ENCODE measurements at regions not wholly inside any gene's neighbourhood (a gene's known extent, or its start where the extent isn't known, plus 50 kb on each side); places are given as distances from the start of the nearest gene placed in this dataset.

DNA sequence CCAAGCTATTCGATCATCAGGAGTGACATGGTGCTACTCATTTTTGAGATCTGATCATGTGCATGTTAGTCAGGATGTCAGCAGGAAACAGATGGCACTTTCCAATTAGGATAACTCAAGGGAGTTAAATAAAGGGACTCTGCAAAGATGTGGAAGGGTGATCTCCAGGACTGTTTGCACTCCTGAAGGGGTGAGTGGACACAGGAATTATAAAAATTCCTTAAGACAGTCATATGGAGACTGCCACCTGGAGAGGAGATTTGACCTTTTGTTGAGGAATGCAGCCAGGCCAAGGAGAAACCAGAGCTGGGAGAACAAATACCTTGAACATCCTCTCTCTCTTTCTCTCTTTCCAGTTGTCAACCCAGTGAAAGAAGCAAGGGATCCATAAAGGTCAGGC, 189.1 kb downstream of the GABRG2 start:
- TF ChIP-seq, protein P1, sequence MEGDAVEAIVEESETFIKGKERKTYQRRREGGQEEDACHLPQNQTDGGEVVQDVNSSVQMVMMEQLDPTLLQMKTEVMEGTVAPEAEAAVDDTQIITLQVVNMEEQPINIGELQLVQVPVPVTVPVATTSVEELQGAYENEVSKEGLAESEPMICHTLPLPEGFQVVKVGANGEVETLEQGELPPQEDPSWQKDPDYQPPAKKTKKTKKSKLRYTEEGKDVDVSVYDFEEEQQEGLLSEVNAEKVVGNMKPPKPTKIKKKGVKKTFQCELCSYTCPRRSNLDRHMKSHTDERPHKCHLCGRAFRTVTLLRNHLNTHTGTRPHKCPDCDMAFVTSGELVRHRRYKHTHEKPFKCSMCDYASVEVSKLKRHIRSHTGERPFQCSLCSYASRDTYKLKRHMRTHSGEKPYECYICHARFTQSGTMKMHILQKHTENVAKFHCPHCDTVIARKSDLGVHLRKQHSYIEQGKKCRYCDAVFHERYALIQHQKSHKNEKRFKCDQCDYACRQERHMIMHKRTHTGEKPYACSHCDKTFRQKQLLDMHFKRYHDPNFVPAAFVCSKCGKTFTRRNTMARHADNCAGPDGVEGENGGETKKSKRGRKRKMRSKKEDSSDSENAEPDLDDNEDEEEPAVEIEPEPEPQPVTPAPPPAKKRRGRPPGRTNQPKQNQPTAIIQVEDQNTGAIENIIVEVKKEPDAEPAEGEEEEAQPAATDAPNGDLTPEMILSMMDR (IDR thresholded peaks at IDR 0.05), result no peak
- TF ChIP-seq POLR2AphosphoS5 (IDR thresholded peaks at IDR 0.05; ENCODE audit: low read depth, low read length), result no peak

Measured in Panc1 (cell line).